Loucy (cell line): ENCODE measurements at regions not wholly inside any gene's neighbourhood (a gene's known extent, or its start where the extent isn't known, plus 50 kb on each side); places are given as distances from the start of the nearest gene placed in this dataset.

ENCODE experiments used
- CTCF ChIP-seq: fragments of 200-600 bp; sonication (generic); conservative IDR thresholded peaks from 2 replicates; pipeline ENCODE4 v1.5.1; 2014; ENCODE audit warnings: mild to moderate bottlenecking, antibody characterized with exemption, low read length
- EZH2phosphoT487 ChIP-seq: fragments of 200-600 bp; IDR thresholded peaks from 2 replicates; pipeline ENCODE4 v1.6.1; 2018; ENCODE audit warnings: antibody characterized with exemption, mild to moderate bottlenecking, moderate library complexity, borderline replicate concordance

GRCh38 chr4:171042989-171043524 lies 770.1 kb upstream of the GALNTL6 start:
- TF ChIP-seq CTCF (no peak), EZH2phosphoT487 (no peak)
